Prostate gland (tissue), 2 donors: ENCODE measurements at regions not wholly inside any gene's neighbourhood (a gene's known extent, or its start where the extent isn't known, plus 50 kb on each side); places are given as distances from the start of the nearest gene placed in this dataset.

ENCODE experiments used
- DNase-seq: peaks from one replicate; pipeline ENCODE4 v3.0.0-alpha.2; 2019; ENCODE audit warnings: low spot score
- H3K27ac ChIP-seq, 2 donors: fragments of 200-600 bp; sonication (generic); 2 replicates each; pipeline ENCODE4 v1.5.1; 2017 to 2019
- H3K27me3 ChIP-seq: fragments of 200-600 bp; sonication (generic); replicated peaks from 2 replicates; pipeline ENCODE4 v1.5.1; 2019; ENCODE audit not compliant: insufficient read depth
- H3K36me3 ChIP-seq, 2 donors: fragments of 200-600 bp; sonication (generic); 1 replicate in 1 of 2; 2 replicates in 1 of 2; pipeline versions ENCODE4 v1.5.1 to v1.8.1; 2017 to 2019
- H3K4me1 ChIP-seq: fragments of 200-600 bp; sonication (generic); replicated peaks from 2 replicates; pipeline ENCODE4 v1.5.1; 2019
- H3K4me3 ChIP-seq, 2 donors: fragments of 200-600 bp; sonication (generic); 2 replicates each; pipeline ENCODE4 v1.5.1; 2017 to 2019
- H3K9me3 ChIP-seq: fragments of 200-600 bp; sonication (generic); 2 replicates; pipeline ENCODE4 v1.5.1; 2017
- CTCF ChIP-seq, 4 experiments: fragments of 200-600 bp in 2 of 4; fragments of 450-650 bp in 2 of 4; sonication (generic) in 2 of 4; IDR thresholded peaks; 1 replicate in 3 of 4; 2 replicates in 1 of 4; pipeline ENCODE4 v1.5.1; 2016 to 2019; ENCODE audit warnings: antibody characterized with exemption in 4 of 4, mild to moderate bottlenecking in 2 of 4, moderate library complexity in 2 of 4
- POLR2A ChIP-seq: fragments of 450-650 bp; IDR thresholded peaks from one replicate; pipeline ENCODE4 v1.6.1; 2016; ENCODE audit warnings: antibody characterized with exemption, mild to moderate bottlenecking
- POLR2AphosphoS5 ChIP-seq: sonication (generic); formaldehyde crosslinking; IDR thresholded peaks from one replicate; pipeline ENCODE4 v1.6.1; 2017; ENCODE audit warnings: antibody characterized with exemption
- WGBS: methylation state at CpG from one replicate; pipeline ENCODE4 v1.1.5; 2018; 5-methylcytosine and 5-hydroxymethylcytosine counted together
- intact Hi-C: fragments of 100-400 bp; cut with DNase I; formaldehyde crosslinking; loops from one replicate; pipeline ENCODE4 v1.14.2; 2022

- intact Hi-C loops, result no loop called here
- no peaks in the 10 kb centered on the region for H3K36me3 ChIP-seq
- no peak for DNase-seq
- TF ChIP-seq POLR2AphosphoS5, result no peak
- TF ChIP-seq POLR2A, result no peak
- no peak for TF ChIP-seq CTCF (IDR thresholded peaks at IDR 0.05)
- H3K27ac ChIP-seq, result no peak overlapping the region
- no peaks in the 10 kb centered on the region for H3K27me3 ChIP-seq
- H3K4me1 ChIP-seq, result no peaks in the 10 kb centered on the region
- H3K9me3 ChIP-seq, result no peaks in the 10 kb centered on the region
- no peak overlapping the region for H3K4me3 ChIP-seq
- WGBS, result 69% methylated on average over 4 of the region's 4 CpGs
These were observed 261.9 kb upstream of the LRIG3 start for GRCh38 chr12:59182191-59182590.

- Histone ChIP-seq H3K36me3 (no peaks in the 10 kb centered on the region), H3K9me3 (no peaks in the 10 kb centered on the region), H3K4me3 (no peak overlapping the region), H3K27me3 (no peaks in the 10 kb centered on the region), H3K27ac (no peak overlapping the region), H3K4me1 (no peaks in the 10 kb centered on the region)
- DNase-seq, result no peak
- no peak for TF ChIP-seq POLR2AphosphoS5
- no peak for TF ChIP-seq CTCF (IDR thresholded peaks at IDR 0.05)
- TF ChIP-seq POLR2A, result no peak
- intact Hi-C loops, result no loop called here
- 83% methylated on average over 2 of the region's 2 CpGs for WGBS
These were observed 261.0 kb upstream of the LRIG3 start for GRCh38 chr12:59181196-59181777.

- intact Hi-C loops, result no loop called here
- TF ChIP-seq POLR2AphosphoS5, result no peak
- no peak for TF ChIP-seq CTCF (IDR thresholded peaks at IDR 0.05)
- TF ChIP-seq POLR2A, result no peak
- Histone ChIP-seq H3K27ac (no peak overlapping the region), H3K36me3 (no peaks in the 10 kb centered on the region), H3K27me3 (no peaks in the 10 kb centered on the region), H3K9me3 (no peaks in the 10 kb centered on the region), H3K4me3 (no peak overlapping the region), H3K4me1 (no peaks in the 10 kb centered on the region)
- WGBS, result 50% methylated on average over 1 of the region's 1 CpG
- DNase-seq, result no peak
These were observed 258.9 kb upstream of the LRIG3 start for GRCh38 chr12:59179231-59179630.

- DNase-seq, result no peak
- Histone ChIP-seq H3K27ac (no peak overlapping the region), H3K36me3 (no peaks in the 10 kb centered on the region), H3K9me3 (no peaks in the 10 kb centered on the region), H3K4me3 (no peak overlapping the region), H3K4me1 (no peaks in the 10 kb centered on the region), H3K27me3 (no peaks in the 10 kb centered on the region)
- intact Hi-C loops, result no loop called here
- TF ChIP-seq POLR2AphosphoS5, result no peak
- TF ChIP-seq POLR2A, result no peak
- TF ChIP-seq CTCF (IDR thresholded peaks at IDR 0.05), result no peak
- whole genome bisulfite sequencing, result 68% methylated on average over 4 of the region's 4 CpGs
These were observed 253.4 kb upstream of the LRIG3 start for GRCh38 chr12:59173695-59174094.

- Histone ChIP-seq H3K27me3 (no peaks in the 10 kb centered on the region), H3K36me3 (no peaks in the 10 kb centered on the region), H3K9me3 (no peaks in the 10 kb centered on the region), H3K4me3 (no peak overlapping the region), H3K4me1 (no peaks in the 10 kb centered on the region), H3K27ac (no peak overlapping the region)
- TF ChIP-seq POLR2A, result no peak
- TF ChIP-seq POLR2AphosphoS5, result no peak
- no peak for TF ChIP-seq CTCF (IDR thresholded peaks at IDR 0.05)
- no peak for DNase-seq
- 43% methylated on average over 2 of the region's 2 CpGs for WGBS
- intact Hi-C loops, result loop anchor here (10.0 kb wide), 1 partner anchor 1184 kb away; no protein-coding TSS in a partner anchor
These were observed 248.3 kb upstream of the LRIG3 start for GRCh38 chr12:59168647-59169046.
